ENCODE measurements at regions not wholly inside any gene's neighbourhood (a gene's known extent, or its start where the extent isn't known, plus 50 kb on each side); places are given as distances from the start of the nearest gene placed in this dataset.

- TF ChIP-seq CTCF (IDR thresholded peaks at IDR 0.05) = no peak
- TF ChIP-seq POLR2A (IDR thresholded peaks at IDR 0.05) = no peak
These were observed 102.1 kb upstream of the RASGEF1B start for GRCh38 chr4:81573840-81574239.
